ENCODE measurements at regions not wholly inside any gene's neighbourhood (a gene's known extent, or its start where the extent isn't known, plus 50 kb on each side); places are given as distances from the start of the nearest gene placed in this dataset.

- no peak overlapping the region for H3K27ac ChIP-seq
- no peaks in the 10 kb centered on the region for H3K79me2 ChIP-seq
- TF ChIP-seq CTCF (IDR thresholded peaks at IDR 0.05) = no peak
- H3K36me3 ChIP-seq (ENCODE audit: control insufficient read depth, insufficient read depth, low read length) = no peaks in the 10 kb centered on the region
- H3K27me3 ChIP-seq (ENCODE audit: control insufficient read depth, insufficient read depth, low read length) = no peaks in the 10 kb centered on the region
- no peaks in the 10 kb centered on the region for H3K9me3 ChIP-seq (ENCODE audit: control insufficient read depth, low read length)
- no peak overlapping the region for H3K4me3 ChIP-seq (ENCODE audit: low read depth, low read length)
- no peak overlapping the region for H3K4me2 ChIP-seq (ENCODE audit: low read length)
- H2AFZ ChIP-seq = no peak overlapping the region
- no peak overlapping the region for H3K9ac ChIP-seq
- peaks cover 5% of the 10 kb centered on the region for H3K4me1 ChIP-seq
Measured at GRCh38 chr12:75766263-75767160, 255.1 kb upstream of the KRR1 start.

GRCh38 chr12:75765170-75766059 lies 254.0 kb upstream of the KRR1 start:
- H3K79me2 ChIP-seq = no peaks in the 10 kb centered on the region
- H3K27ac ChIP-seq = no peak overlapping the region
- no peak overlapping the region for H3K9ac ChIP-seq
- no peak for TF ChIP-seq CTCF (IDR thresholded peaks at IDR 0.05)
- no peaks in the 10 kb centered on the region for H3K27me3 ChIP-seq (ENCODE audit: control insufficient read depth, insufficient read depth, low read length)
- no peaks in the 10 kb centered on the region for H3K36me3 ChIP-seq (ENCODE audit: control insufficient read depth, insufficient read depth, low read length)
- no peak overlapping the region for H3K4me2 ChIP-seq (ENCODE audit: low read length)
- peaks cover 5% of the 10 kb centered on the region for H3K4me1 ChIP-seq
- no peaks in the 10 kb centered on the region for H3K9me3 ChIP-seq (ENCODE audit: control insufficient read depth, low read length)
- H2AFZ ChIP-seq = no peak overlapping the region
- H3K4me3 ChIP-seq (ENCODE audit: low read depth, low read length) = no peak overlapping the region

DNA sequence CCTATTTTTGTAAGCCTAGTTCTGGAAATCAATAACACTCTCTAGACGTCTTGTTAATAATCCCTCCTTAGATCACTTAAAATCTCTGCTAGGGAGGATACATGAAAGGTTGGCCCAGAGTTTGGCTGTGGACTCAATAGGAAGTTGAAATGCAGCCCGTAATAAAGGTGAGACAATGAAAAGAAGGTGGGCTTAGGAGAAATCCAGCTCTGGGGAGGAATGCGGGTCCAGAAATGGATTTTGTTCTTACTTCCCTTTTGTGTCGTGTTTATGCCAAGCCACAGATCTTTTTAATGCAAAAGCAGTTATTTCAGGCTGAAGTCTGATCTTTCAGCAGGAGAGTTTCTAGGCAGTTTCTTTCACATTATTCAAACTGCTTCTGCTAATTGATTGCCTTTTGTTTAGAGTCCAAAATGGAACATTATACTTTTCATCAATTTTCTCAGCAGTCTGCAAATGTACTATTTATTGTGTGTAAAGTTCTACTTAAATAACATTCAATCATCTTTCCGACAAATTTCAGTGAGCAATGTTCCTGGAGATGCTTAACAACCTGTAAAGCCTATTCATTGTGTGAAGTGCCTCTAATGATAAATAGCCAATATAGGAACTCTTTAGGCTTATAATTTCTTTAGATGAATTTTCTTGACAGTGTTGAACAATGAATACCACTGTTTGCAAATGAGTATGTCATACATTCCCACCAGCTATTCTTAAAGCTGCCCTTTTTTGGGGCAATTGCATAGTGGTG lies 252.9 kb upstream of the KRR1 start:
- H3K36me3 ChIP-seq (ENCODE audit: control insufficient read depth, insufficient read depth, low read length) = no peaks in the 10 kb centered on the region
- no peak for TF ChIP-seq CTCF (IDR thresholded peaks at IDR 0.05)

DNA sequence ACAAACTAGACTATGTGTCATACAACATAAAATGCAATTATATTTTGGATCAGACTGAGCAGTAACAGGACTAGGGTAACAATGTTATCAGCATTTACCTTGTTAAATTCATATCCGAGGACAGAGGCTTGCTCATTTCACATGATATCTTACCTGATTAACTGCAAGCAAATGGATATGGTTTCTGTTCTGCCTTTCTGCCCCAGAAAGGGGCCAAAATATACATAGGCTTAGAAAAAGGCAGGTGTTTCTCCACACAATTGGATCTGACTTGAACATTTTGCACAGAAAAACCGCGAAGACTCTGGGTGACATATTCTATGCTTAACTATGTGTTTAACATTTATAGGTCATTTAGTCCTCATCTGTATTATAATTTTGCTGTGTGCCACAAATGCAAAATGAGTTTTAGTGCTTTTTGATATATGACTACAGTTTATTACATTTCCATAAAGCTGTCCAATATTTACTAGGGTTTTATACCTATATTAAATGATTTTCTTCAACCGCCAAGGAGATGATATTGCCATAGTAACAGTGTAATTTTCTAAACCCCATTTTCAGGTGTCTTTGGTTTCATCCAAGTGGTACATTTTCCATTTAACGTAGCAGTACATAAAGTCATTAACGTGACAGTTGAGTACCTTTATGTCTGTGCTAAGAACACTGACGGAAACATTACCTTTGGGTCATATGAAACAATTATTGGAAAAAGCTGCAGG lies 249.3 kb upstream of the KRR1 start:
- no peaks in the 10 kb centered on the region for H3K36me3 ChIP-seq (ENCODE audit: control insufficient read depth, insufficient read depth, low read length)
- H3K79me2 ChIP-seq = no peaks in the 10 kb centered on the region
- no peaks in the 10 kb centered on the region for H3K27me3 ChIP-seq (ENCODE audit: control insufficient read depth, insufficient read depth, low read length)
- no peak for TF ChIP-seq CTCF (IDR thresholded peaks at IDR 0.05)
- no peak overlapping the region for H3K27ac ChIP-seq
- no peaks in the 10 kb centered on the region for H3K9me3 ChIP-seq (ENCODE audit: control insufficient read depth, low read length)
- H3K9ac ChIP-seq = no peak overlapping the region
- H3K4me2 ChIP-seq (ENCODE audit: low read length) = no peak overlapping the region
- H3K4me1 ChIP-seq = no peaks in the 10 kb centered on the region
- no peak overlapping the region for H2AFZ ChIP-seq
- H3K4me3 ChIP-seq (ENCODE audit: low read depth, low read length) = no peak overlapping the region

More for the DNA sequence above, 252.9 kb upstream of the KRR1 start:
- no peaks in the 10 kb centered on the region for H3K9me3 ChIP-seq (ENCODE audit: control insufficient read depth, low read length)
- H3K9ac ChIP-seq = no peak overlapping the region
- no peak overlapping the region for H3K4me2 ChIP-seq (ENCODE audit: low read length)
- H3K27me3 ChIP-seq (ENCODE audit: control insufficient read depth, insufficient read depth, low read length) = no peaks in the 10 kb centered on the region
- no peaks in the 10 kb centered on the region for H3K79me2 ChIP-seq
- no peak overlapping the region for H3K27ac ChIP-seq
- H2AFZ ChIP-seq = no peak overlapping the region
- no peak overlapping the region for H3K4me3 ChIP-seq (ENCODE audit: low read depth, low read length)
- peaks cover 5% of the 10 kb centered on the region for H3K4me1 ChIP-seq
